SKM-1 (cell line): ENCODE measurements at regions not wholly inside any gene's neighbourhood (a gene's known extent, or its start where the extent isn't known, plus 50 kb on each side); places are given as distances from the start of the nearest gene placed in this dataset.
"Not testable (repeated sequence)": the region's sequence is repeated elsewhere in the genome, so short reads cannot be mapped to it uniquely, and the experiment has no call there.

ENCODE experiments used
- DNase-seq: peaks from one replicate; lab custom pipeline; 2025; ENCODE audit not compliant: unreplicated experiment; lab: John Stamatoyannopoulos, UW

DNA sequence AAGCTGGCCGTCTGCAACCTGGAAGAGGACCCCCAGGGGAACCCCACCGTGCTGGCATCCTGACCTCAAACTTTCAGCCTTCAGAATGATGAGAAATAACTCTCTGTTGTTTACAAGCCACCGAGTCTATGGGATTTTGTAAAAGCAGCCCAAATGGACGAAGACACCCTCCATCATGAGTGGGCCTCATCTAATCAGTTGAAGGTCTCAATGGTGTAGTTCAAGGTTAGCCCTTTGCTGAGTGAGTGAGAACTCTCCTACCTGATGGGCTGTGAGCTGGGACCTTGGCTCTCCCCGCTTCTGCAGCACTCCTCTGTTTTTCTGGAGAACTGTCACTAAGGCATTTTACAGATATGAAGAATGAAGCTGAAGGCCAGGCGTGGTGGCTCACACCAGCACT, 325.9 kb upstream of the TNRC6C start:
- no peak for DNase-seq

GRCh38 chr17:77634710-77635109, 323.8 kb upstream of the TNRC6C start:
- no peak for DNase-seq

- DNase-seq, result no peak
Measured at GRCh38 chr17:77635176-77635575, 323.3 kb upstream of the TNRC6C start.

GRCh38 chr17:77635785-77636184, 322.7 kb upstream of the TNRC6C start:
- DNase-seq, result not testable (repeated sequence)

DNA sequence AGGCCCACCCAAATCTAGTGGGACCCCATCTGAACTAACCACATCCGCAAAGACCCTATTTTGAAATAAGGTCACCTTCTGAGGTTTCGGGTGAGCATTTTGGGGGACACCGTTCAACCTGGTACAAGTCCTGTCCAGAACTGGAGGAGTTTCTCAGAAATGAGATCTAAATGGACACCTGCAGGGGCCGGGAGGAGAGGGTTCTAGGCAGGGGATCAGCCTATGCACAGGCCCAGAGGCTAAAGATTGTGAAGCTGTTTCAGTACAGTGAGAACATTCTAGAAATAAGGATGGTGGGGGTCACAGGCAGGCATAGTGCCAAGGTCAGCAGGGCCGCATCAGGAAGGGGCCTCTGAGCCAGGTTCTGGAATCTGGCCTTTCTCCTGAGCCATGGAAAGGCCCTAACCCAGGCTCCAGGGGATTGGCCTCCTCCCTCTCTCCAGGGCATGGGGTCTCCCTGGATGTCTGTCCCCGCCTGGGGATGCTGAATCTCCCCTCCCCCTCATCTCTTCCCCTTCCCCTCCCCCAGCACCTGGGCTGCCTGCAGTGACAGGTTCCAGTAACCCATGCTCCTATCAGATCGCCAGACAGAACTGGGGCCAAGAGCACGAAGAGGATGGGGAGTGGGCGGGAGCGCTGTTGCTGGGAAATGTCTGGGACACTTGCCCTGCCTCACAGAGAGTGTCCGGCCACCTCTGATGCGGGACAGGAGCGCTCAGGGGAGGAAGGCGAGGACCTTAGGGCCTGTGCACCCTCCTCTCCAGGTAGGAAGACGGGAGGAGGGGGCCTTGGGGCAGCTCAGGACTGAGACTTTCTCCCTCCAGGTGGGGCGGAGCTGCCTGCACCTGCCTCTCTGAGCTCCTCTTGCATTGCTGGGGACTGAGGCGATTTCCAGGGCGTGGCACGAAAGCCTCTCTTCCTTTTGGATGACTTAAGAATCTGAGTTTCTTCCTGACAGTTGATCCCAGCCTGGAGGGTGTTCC, 321.4 kb upstream of the TNRC6C start:
- no peak for DNase-seq

DNA sequence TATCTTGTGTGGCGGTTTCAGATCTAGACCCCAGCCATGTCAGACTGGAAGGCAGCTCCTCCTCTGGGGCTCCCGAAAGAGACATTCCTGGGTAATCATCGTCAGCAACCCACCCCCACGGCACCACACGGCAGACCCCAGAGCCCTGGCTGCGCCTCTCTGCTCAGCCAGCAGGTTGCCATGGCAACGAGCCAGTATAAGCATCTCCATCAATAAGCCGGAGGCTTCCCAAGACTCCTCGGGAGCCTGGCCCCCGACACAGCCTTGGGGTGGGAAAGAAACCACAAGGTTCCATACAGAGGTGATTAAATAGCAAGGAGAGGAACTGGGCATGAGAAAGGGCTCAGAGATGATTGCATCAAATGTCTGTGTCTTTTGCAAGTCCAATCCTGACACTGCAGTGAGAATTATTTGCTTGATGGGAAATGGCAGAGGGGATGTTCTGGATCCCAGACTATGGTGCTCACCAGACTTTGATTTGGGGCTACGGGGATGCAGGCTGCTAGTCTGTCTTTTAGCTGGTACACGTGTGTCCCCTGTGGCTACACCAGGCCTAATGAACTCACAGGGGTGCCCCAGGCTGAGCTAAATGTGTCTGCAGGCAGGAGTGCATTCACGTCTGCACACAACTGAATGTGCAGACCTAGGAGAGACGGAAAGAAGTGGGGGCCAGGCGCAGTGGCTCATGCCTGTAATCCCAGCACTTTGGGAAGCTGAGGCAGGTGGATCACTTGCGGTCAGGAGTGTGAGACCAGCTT, 320.5 kb upstream of the TNRC6C start:
- no peak for DNase-seq

- no peak for DNase-seq
Measured at GRCh38 chr17:77640252-77640651, 318.3 kb upstream of the TNRC6C start.

- no peak for DNase-seq
Measured at GRCh38 chr17:77640916-77641605, 317.4 kb upstream of the TNRC6C start.

DNA sequence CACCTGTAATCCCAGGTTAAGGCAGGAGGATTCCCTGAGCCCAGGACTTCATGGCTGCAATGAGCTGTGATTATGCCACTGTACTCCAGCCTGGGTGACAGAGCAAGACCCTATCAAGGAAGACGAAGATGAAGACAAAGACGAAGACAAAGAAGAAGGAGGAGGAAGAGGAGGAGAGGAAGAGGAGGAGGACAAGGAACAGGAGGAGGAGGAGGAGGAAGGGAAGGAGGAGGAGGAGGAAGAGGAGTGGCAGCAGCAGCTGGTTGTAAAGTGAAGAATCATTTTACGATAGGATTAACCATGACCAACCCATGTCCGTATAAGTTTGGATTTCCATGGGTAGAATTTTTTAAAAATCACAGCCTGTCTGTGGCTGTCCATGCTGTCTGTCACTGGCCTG, 316.8 kb upstream of the TNRC6C start:
- DNase-seq, result no peak

GRCh38 chr17:77644181-77645071, 314.1 kb upstream of the TNRC6C start:
- no peak for DNase-seq

GRCh38 chr17:77645072-77646045, 313.1 kb upstream of the TNRC6C start:
- no peak for DNase-seq

DNA sequence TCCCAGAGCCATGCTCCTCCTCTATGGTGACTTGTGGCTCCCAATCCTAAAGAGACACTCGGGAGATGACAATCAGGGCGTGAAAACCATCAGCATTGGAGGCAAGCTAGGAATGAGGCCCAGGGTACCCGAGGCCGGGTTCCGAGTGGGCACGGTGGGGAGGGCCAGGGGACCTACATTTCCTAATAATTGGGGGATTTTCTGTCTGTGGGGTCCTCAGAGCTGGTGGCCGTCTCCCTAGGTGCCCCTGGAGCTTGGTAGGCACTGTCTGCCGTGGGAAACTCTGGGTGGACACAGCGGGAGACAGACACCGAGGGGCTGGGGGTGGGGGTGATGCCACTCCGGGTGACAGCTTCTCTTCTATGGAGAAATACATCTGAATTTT, 312.5 kb upstream of the TNRC6C start:
- DNase-seq, result no peak

DNA sequence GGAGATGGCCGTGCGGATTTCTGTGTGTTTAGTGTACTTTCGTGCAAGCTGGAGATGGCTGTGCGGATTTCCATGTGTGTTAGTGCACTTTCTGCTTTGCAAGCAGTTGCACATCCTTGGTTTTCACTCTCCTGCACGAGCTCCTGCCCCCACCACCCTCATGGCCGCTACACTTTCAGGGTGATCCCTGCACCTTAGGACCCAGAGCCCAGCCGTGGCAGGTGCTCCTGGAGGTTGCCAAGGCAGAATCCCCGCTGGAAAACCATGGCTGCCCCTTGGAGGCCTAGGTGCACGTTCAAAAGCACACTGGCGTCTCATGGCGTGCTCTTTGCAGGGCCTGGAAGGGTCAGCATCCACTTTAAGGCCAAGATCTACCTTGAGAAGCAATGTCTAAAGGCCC, 311.0 kb upstream of the TNRC6C start:
- DNase-seq, result no peak

DNA sequence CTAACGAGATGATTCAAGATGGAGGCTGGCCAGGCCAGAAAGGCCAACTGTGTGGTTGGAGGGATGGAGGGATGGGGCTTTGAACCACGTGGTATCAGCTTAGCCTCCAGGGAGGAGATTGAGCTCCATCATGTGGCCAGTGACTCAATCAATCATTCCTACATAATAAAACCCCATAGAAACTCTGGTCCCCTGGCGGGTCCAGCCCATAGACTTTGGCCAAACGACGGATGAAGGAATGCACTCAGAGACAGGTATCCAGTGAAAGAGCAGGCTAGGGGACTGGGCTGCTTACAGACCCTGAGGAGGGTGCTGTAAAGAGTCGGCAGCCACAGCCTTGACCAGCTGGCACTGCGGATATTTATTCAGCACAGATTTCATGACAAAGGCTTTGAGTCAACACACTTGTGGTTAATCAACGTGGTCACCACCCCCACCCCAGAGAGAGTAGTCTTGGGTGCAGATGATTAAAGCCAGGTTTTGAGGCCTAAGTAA, 308.7 kb upstream of the TNRC6C start:
- no peak for DNase-seq

GRCh38 chr17:77651988-77652387, 306.5 kb upstream of the TNRC6C start:
- DNase-seq, result no peak

DNA sequence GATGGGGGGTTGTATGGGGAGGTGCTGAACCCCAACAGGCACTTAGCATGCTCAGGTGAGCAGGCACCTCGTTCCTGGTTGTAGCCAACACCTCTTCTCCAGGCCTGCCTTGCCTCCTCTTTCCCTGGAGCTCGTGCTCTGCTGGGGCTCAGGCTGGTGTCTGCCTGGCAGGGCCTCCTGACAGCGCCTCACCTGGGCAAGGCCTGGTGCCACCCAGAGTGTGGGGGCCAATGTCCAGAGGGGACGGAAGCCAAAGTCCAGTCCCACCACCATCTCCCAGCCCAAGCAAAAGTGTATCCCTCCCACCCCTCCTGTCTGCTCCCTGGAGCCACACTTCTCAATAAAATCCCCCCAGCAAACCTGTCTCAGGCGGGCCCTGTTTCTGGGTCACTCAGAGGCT, 304.2 kb upstream of the TNRC6C start:
- DNase-seq, result no peak

DNA sequence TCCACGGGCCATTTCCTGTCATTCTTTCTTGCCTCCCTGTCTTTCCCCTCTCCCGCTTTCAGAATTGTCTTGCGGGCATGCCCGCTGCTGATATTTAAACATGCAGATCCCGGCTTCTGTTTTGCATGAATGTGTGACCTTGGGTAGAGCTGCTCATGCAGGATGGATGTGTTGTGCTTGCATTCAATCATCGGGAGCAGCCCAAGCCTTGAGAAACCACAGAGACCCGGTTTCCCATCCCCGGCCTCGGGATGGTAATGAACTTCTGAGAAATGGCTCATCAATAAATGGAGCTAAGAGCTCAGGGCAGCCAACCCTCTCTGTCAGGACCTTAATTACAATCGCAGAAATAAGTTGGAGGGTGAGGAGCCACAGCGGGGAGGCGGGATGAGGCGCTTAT, 303.7 kb upstream of the TNRC6C start:
- DNase-seq, result no peak

GRCh38 chr17:77656054-77656453, 302.4 kb upstream of the TNRC6C start:
- no peak for DNase-seq

DNA sequence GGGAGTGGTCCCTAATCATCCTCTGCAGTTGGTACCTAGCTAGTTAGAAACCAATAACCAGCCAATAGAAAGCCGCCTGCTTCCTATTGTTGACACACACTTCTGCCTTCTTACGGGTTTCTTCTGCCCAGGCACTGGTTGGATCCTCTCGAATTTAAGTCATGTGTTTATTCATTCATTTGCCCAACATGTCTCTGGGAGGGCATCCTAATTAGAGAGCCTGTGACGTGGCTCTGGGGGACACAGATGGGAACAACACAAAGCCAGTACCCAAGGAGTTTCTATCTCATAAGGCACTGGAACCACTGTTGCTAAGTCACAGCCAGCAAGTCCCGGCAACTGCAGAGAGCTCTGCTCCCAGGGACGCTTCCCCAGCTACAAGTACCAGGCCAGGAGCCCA, 300.7 kb upstream of the TNRC6C start:
- DNase-seq, result no peak
